ENCODE measurements at regions not wholly inside any gene's neighbourhood (a gene's known extent, or its start where the extent isn't known, plus 50 kb on each side); places are given as distances from the start of the nearest gene placed in this dataset.

DNA sequence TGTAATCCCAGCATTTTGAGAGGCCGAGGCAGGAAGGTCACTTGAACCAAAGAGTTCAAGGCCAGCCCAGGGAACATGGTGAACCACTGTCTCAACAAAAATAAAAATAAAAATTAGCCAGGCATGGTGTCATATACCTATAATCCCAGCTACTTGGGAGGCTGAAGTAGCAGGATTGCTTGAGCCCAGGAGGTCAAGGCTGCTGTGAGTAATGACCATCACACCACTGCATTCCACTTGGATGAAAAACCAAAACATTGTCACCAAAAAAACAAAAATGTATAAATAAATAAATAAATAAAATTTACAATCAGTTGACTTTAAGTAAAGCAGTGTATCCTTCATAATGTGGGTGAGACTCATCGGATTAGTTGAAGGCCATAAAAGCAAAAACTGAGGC is 541.4 kb downstream of the CSNK1G3 start:
- Histone ChIP-seq H4K5ac (ENCODE audit: insufficient read length, low read depth, low read length) (no peak overlapping the region), H3K4me3 (ENCODE audit: extremely low read depth in 1 of 4, insufficient read depth in 2 of 4, low read depth in 3 of 4, low read length in 4 of 4) (no peak overlapping the region), H2BK5ac (ENCODE audit: low read depth, low read length) (no peak overlapping the region), H2BK120ac (replicated peaks; ENCODE audit: low read depth, low read length) (no peak overlapping the region), H3K18ac (ENCODE audit: extremely low read depth, low read length) (no peak overlapping the region), H3K14ac (ENCODE audit: insufficient read length) (no peak overlapping the region), H4K91ac (replicated peaks; ENCODE audit: insufficient read length, low read length) (no peak overlapping the region), H3K56ac (replicated peaks; ENCODE audit: insufficient read length, low read depth, low read length) (no peak overlapping the region), H4K8ac (ENCODE audit: extremely low read depth, insufficient read depth, low read length) (no peak overlapping the region), H2AK5ac (ENCODE audit: low read depth, low read length) (no peak overlapping the region), H3K9me3 (ENCODE audit: insufficient read depth in 2 of 2, low read depth in 1 of 2, low read length in 1 of 2) (no peaks in the 10 kb centered on the region), H3K79me2 (ENCODE audit: control insufficient read depth in 1 of 2, insufficient read depth in 2 of 2, low read length in 2 of 2) (no peaks in the 10 kb centered on the region), H3K27ac (ENCODE audit: low read depth, low read length) (no peak overlapping the region), H3K79me1 (ENCODE audit: low read depth, low read length) (no peaks in the 10 kb centered on the region), H3K4me2 (ENCODE audit: insufficient read depth in 1 of 2, low read depth in 2 of 2, low read length in 2 of 2) (no peak overlapping the region), H2BK15ac (ENCODE audit: low read length) (no peak overlapping the region), H2AFZ (ENCODE audit: low read length) (no peak overlapping the region), H3K36me3 (ENCODE audit: control insufficient read depth in 2 of 4, insufficient read depth in 4 of 4, low read length in 3 of 4) (no peaks in the 10 kb centered on the region), H3K4me1 (replicated peaks in 1 of 4; ENCODE audit: control insufficient read depth in 3 of 4, insufficient read depth in 4 of 4, low read length in 3 of 4) (no peaks in the 10 kb centered on the region), H3K9ac (replicated peaks in 1 of 4; ENCODE audit: extremely low read depth in 1 of 4, low read depth in 3 of 4, low read length in 3 of 4) (no peak overlapping the region), H2BK20ac (ENCODE audit: low read length) (no peak overlapping the region), H2BK12ac (ENCODE audit: low read depth, low read length) (no peak overlapping the region; the same call in 1 of the 2 replicates), H3K23ac (ENCODE audit: insufficient read length) (no peak overlapping the region), H3K4ac (replicated peaks; ENCODE audit: insufficient read length, low read depth, low read length) (no peak overlapping the region), H3K23me2 (ENCODE audit: low read depth, low read length) (no peaks in the 10 kb centered on the region), H3K27me3 (replicated peaks in 1 of 4; ENCODE audit: control insufficient read depth in 3 of 4, extremely low read depth in 1 of 4, insufficient read depth in 3 of 4, low read length in 3 of 4) (0 out of 7 replicates have a peak, but pooled peaks cover 0 to 2% (median 0%) of the 10 kb centered on the region in 4 experiments), H4K20me1 (replicated peaks in 1 of 2; ENCODE audit: control insufficient read depth in 1 of 2, insufficient read depth in 2 of 2, low read length in 2 of 2) (no peaks in the 10 kb centered on the region)
- FAIRE-seq (no peak), DNase-seq (ENCODE audit: low read depth in 1 of 2, low spot score in 2 of 2) (no peak)
- WGBS, 2 experiments (ENCODE audit: extremely low coverage in 1 of 2, insufficient coverage in 1 of 2, insufficient read length in 1 of 2, insufficient replicate concordance in 2 of 2, low coverage in 1 of 2, low lambda C conversion rate in 2 of 2, missing lambda C conversion rate in 1 of 2), result 98% methylated on average over 2 of the region's 2 CpGs; no CpG with 5 or more reads in 1 of the 2 experiments
- TF ChIP-seq TAF7 (optimal IDR thresholded peaks at IDR 0.05; ENCODE audit: borderline replicate concordance, low read depth, low read length) (no peak), MAFK (IDR thresholded peaks at IDR 0.05; ENCODE audit: low read depth, low read length) (no peak), SUZ12 (IDR thresholded peaks at IDR 0.05; ENCODE audit: low read length) (no peak), CEBPB (IDR thresholded peaks at IDR 0.05; ENCODE audit: low read depth, low read length) (no peak), SRF (IDR thresholded peaks at IDR 0.05; ENCODE audit: low read depth, low read length) (no peak), HDAC6 (IDR thresholded peaks at IDR 0.05; ENCODE audit: low read depth, low read length) (no peak)
- TF ChIP-seq, protein P1, sequence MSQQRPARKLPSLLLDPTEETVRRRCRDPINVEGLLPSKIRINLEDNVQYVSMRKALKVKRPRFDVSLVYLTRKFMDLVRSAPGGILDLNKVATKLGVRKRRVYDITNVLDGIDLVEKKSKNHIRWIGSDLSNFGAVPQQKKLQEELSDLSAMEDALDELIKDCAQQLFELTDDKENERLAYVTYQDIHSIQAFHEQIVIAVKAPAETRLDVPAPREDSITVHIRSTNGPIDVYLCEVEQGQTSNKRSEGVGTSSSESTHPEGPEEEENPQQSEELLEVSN (IDR thresholded peaks at IDR 0.05), result no peak
- POLR2A ChIA-PET (ENCODE audit: partially characterized antibody), result no interaction called here
- CTCF ChIA-PET (ENCODE audit: partially characterized antibody), result interaction anchor here (0.8 to 2.2 kb wide), 2 partner anchors 11 to 16 kb away, joined by 3 to 14 read pairs; no protein-coding TSS in a partner anchor

Data from H1 (cell line).